H1 (cell line): ENCODE measurements at regions not wholly inside any gene's neighbourhood (a gene's known extent, or its start where the extent isn't known, plus 50 kb on each side); places are given as distances from the start of the nearest gene placed in this dataset.

Experiments
- CREB1 ChIP-seq: IDR thresholded peaks from 2 replicates; pipeline ENCODE4 v1.6.1; 2012; ENCODE audit warnings: inconsistent platforms
- TF ChIP-seq, protein P1 (sequence below): IDR thresholded peaks from 2 replicates; pipeline ENCODE4 v1.6.1; 2011; ENCODE audit warnings: low read length, improper control_type of control experiment

DNA sequence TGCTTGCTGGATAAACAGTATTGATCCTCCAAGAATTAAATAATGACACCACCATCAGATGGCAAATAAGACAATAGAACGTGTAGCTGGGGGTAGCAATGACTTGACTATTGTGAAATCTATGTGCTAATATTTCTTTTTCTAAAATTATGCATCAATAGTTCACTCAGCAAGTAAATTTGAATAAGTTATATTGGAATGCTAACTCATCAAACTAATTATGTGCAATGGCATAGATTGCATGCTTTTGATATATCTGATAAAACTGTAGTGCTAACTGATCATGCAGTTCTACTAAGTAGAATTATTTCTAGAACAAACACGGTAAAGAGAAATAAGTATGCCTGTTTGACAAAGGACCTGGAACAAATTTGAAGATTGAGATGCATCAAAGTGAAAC is 474.4 kb downstream of the NOVA1 start (continued):
- TF ChIP-seq, protein P1, sequence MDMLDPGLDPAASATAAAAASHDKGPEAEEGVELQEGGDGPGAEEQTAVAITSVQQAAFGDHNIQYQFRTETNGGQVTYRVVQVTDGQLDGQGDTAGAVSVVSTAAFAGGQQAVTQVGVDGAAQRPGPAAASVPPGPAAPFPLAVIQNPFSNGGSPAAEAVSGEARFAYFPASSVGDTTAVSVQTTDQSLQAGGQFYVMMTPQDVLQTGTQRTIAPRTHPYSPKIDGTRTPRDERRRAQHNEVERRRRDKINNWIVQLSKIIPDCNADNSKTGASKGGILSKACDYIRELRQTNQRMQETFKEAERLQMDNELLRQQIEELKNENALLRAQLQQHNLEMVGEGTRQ: no peak
- no peak for TF ChIP-seq CREB1
